Activated naive CD4-positive, alpha-beta T cell (primary cell): ENCODE measurements at regions not wholly inside any gene's neighbourhood (a gene's known extent, or its start where the extent isn't known, plus 50 kb on each side); places are given as distances from the start of the nearest gene placed in this dataset.

Source experiments
- DNase-seq, 4 experiments: peaks; one replicate each; lab custom pipeline; 2025; lab: John Stamatoyannopoulos, UW

DNA sequence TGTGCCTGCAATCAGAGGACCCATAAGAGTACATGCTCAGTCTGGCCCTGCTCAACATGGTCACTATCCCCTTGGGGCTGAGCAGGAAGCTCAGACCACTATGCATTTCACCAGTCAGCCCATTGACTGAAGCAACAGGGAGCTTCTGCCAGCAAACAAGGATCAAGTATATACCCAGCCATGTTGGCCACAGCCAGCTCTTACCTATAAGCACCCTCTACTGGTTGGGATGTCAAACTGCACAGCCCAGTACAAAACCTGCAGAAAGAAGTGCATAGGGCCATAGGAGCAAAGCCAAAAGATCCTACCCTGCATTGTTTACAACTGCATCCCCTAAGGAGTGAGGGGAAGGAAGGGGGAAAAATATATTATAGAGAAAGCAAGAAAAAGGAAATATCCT is 214.4 kb upstream of the CPEB2 start:
- DNase-seq: no peak

DNA sequence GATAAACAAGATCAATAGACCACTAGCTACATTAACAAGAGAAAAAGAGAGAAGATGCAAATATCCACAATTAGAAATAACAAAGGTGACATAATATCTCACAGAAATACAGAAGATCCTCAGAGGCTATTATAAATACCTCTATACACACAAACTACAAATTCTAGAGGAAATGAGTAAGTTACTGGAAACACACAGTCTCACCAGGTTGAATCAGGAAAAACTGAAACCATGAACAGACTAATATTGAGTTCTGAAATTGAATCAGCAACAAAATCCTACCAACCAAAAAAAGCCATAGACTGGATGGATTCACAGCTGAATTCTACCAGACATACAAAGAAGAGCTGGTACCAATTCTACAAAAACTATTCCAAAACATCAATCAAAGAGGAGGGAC is 211.8 kb upstream of the CPEB2 start:
- no peak for DNase-seq

DNA sequence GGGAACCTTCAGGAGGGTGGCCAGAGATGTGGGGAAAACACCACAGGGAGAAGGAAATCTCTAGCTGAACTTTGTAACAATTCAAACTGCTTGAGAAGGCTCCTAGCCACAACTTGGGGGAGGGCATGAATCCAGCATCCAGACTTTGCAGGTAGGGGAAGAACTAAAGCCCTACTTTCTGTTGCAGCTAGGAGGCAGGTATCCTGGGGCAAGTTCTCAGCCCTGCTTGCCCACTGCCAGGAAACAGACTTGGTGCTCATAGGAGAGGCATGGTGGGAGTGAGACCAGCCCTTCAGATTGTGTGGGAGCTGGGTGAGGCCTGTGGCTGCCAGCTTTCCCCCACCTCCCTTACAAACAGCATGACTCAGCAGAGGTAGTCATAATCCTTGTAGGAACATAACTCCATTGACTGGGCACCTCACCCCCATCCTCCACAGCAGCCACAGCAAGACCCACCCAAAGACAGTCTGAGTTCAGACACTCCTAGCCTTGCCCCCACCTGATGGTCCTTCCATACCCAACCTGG is 209.5 kb upstream of the CPEB2 start:
- no peak for DNase-seq

DNA sequence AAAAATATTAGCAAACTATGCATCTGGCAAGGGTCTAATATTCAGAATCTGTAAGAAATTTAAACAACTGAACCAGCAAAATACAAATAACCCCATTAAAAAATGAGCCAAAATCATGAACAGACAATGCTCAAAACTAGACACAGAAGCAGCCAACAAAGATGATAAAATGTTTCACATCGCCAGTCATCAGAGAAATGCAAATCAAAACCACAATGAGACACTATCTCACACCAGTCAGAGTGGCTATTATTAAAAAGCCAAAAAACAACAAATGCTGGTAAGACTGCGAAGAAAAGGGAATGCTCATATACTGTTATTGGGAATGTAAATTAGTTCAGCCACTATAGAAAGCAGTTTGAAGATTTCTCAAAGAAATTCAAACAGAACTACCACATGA is 201.3 kb upstream of the CPEB2 start:
- no peak for DNase-seq

DNA sequence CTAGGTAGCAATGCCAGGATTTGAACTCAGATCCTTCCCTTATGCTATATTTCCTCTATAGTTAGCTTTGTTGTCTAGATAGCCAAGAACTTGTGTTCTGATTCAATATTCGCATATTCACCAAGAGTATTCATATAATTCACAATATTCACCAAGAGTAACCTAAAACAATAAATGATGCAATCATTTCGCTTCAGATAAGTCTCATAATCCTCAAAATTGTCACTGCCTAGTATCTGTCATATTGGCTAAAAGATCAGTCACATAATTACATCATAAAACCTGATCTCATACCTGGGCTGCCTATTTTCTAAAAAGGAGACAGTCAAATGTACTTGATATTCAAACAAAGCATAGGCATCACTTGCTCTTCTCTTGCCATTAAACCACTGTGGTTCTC is 199.7 kb upstream of the CPEB2 start:
- DNase-seq: no peak

DNA sequence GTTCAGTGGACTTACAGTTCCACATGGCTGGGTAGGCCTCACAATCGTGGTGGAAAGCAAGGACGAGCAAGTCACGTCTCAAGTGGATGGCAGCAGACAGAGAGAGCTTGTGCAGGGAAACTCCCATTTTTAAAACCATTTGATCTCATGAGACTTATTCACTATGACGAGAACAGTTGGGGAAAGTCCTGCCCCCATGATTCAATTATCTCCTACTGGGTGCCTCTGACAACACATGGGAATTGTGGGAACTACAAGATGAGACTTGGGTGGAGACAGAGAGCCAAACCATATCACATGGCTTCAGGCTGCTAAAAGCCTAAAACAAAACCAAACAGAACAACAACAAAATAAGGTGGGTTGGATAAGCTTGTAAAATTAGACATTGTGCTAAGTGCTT is 194.4 kb upstream of the CPEB2 start:
- no peak for DNase-seq

DNA sequence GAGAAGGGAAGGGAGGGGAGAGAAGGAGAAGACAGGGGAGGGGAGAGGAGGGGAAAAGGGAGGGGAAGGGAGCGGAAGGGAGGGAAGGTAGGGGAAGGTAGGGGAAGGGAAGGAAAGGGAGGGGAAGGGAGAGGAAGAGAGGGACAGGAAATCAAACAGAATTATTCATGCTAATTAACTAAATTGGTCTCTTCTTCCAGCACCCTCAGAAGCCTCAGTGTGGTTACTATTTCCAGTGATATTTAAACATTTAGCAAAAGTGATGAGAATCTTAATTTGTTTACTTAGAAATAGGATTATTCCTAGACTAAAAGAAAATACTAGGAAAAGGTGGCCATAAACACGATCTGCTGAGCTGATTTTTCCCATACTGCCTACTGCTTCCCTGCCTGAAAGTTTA is 193.1 kb upstream of the CPEB2 start:
- no peak for DNase-seq

DNA sequence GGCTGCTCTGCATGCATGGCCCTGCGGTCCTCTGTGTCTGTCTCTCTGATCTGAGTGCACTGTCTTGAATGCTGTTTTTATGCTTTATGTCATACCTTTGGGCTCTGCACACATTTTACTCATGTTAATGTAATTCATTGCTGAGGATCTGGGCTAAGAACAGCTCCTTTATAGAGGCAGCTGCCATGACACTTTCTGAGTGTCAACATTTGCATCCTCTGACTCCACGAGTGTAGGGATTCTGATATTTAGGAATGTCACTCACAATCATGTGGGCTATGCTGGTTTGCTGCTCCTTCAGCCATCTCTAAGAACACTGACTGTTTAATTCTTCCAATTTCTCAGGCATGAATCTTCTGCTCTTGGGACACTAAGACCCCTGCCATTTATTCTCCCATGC is 192.2 kb upstream of the CPEB2 start:
- no peak for DNase-seq

DNA sequence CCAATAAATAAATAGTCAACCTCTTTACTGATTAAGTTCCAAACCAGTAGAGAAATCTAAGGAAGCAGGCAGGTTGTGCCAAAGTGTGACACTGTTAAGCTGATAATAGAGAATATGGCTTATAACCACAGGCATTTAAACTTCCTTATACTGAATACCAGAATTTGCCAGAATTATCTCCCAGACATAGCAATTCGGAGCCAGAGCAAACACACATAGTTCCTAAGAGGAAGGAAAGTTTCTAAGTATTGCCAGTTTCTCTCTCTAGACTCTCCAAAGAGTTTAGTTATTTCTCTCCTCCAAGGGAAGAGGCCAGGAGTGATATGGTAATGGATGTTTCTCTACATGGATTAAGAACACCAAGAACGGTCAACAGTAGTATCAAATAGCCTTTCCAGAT is 191.7 kb upstream of the CPEB2 start:
- no peak for DNase-seq

DNA sequence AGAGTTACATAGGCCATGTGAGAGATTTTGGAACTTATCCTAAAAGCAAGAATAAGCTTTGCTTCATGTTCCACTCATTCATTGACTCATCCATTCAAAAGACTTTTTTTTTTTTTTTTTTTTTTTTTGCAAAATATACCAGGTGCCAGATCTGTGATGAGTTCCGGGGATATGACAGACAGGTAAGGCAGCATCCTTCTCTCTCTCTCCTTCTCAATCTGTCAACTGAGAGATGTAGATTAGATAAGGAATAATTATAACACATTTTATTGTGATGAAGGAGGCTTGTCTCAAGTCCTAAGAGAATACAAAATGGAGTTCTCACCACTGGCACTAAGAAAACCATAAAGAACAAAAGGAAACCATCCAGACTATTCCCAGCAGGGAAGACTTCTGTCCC is 190.2 kb upstream of the CPEB2 start:
- no peak for DNase-seq

DNA sequence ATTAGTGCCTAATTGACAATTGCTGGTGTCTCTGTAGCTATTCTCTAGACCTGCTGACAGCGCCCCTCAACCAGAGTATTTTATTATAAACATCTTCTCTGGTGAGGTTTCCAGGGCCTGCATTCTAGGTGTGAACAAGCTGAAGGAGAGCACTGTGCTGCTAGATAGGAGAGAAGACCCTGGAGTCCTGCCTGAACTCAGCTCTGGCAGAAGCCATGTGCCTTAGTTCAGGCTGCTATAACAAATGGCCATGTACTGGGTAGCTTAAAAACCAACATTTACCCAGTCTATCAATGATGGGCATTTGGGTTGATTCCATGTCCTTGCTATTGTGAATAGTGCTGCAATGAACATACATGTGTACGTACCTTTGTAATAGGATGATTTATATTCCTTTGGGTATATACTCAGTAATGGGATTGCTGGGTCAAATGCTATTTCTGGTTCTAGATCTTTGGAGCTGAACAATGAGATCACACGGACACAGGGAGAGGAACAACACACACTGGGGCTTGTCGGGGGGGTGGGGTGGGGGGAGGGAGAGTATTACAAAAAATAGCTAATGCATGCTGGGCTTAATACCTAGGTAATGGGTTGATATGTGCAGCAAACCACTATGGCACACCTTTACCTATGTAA is 185.5 kb upstream of the CPEB2 start:
- DNase-seq: no peak

DNA sequence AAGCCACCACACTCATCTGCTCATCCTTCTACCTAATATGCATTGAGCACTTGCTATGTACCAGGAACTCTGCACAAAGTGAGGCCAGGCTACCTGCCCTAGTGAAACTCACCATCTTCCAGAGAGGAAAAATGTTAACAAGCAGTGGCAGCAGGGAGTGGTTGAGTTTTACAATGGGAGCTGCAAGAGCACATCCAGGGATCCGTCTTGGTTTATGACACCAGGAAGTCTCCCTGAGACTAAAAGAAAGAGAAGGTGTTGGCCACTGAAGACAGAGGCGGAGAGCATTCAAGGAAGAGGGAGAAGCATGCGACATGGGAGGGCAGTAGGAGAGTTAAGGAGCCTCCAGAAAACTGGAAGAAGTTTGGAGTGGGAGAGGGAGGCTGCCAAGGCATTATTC is 178.1 kb upstream of the CPEB2 start:
- no peak for DNase-seq

DNA sequence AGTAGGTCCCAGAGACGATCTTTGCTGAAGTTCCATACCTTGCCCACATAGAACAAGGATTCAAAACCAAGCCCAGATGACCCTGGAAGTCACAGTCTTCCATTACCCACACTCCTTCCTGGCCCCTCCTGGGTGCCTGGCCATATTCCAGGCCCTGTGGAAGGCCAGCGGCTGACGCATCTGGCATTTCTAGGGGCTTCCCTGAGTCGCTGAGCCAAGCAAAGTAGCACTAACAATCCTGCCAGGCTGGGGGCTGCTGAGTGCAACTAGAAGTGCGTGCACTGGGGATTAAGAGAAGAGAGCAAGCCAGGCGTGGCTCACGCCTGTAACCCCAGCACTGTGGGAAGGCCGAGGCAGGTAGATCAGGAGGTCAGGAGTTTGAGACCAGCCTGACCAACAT is 175.2 kb upstream of the CPEB2 start:
- no peak for DNase-seq

DNA sequence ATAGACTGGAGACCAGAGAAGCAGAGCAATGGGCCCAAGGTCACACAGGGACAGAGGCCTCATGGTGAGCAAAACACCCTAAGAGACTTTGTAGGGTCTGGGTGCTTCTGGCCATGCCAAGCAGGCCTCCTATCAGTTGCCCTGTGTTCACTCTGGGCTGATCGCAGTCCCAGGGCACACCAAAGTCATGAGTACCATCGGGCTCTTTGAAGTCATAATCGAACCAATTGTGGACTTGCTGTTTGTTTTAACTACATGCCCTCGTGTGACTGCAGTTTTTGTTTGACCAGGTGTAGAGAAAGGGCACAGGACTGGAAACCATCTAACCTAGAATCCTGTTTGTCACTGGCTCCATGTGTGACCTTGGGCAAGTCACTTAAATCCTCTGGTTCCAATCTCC is 172.5 kb upstream of the CPEB2 start:
- DNase-seq: no peak

DNA sequence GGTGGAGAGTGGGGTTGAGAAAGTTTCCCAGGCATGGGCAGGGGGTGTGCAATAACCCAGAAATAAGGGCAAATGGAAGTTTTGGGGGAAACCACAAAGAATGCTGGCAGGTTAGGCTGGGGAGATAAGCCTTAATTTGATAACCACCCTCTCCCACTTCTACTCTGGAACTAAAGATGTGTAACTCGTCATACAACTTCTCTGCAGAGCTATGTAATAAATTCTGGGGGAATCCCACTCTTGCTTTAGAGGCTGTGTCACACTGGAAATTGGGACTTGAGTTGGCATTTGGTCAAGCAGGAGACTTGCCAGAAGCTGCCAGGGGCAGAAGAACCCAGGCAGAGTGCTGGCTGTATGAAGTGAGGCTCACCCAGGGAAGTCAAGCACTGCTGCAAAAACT is 170.9 kb upstream of the CPEB2 start:
- DNase-seq: no peak

DNA sequence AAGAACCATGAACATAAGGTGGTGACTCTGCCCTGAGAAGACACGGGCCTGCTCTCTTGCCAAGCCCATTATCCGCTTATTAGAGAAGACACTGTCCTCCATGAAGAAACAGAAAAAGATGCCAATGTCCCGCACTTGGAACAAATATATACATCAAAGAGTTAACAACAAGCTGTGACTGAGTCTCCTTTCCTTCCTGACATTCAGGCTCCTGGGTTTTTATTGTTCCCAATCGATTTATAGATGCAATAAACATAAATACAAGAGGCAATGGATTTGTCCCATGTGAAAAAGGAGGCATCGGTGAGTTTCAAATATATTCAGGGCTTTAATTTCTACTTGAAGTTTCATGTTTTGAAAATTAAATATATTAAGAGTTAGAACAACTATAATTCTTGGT is 169.2 kb upstream of the CPEB2 start:
- no peak for DNase-seq

DNA sequence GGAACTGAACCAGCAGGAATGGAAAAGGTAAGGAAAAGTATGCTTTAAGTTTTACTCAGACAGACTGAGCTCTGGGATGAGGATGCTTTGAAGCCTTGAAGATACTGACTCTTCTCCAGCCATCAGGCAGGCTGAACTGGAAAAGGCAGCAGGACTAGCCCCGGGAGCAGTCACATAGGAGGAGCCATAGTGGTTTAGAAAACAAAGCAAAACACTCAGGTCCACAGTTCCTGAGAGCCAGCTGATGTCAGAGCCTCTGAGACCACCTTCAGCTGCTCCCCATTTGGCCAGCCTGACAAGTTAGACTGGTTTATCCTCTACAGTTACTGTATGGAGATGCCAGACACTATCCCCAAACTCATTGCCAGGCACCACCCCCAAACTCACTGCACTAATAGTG is 167.9 kb upstream of the CPEB2 start:
- DNase-seq: no peak

DNA sequence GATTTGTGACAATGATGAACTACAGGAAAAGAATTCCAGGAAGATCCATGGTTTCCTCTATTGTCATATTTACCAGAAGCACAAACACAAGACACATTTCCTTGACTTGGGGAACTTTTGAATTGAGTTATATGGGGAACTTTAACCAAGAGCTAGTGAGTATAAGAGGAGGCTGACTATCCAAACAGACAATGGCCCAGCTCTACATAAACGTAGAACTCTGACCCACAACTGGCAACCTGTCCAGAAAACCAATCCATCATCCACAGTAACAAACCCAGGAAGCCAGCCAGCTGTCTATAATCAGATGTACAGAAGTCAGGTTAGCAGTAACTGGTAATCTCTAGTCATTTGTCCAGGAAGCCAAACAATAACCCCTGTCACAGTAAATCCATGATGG is 167.0 kb upstream of the CPEB2 start:
- DNase-seq: no peak

DNA sequence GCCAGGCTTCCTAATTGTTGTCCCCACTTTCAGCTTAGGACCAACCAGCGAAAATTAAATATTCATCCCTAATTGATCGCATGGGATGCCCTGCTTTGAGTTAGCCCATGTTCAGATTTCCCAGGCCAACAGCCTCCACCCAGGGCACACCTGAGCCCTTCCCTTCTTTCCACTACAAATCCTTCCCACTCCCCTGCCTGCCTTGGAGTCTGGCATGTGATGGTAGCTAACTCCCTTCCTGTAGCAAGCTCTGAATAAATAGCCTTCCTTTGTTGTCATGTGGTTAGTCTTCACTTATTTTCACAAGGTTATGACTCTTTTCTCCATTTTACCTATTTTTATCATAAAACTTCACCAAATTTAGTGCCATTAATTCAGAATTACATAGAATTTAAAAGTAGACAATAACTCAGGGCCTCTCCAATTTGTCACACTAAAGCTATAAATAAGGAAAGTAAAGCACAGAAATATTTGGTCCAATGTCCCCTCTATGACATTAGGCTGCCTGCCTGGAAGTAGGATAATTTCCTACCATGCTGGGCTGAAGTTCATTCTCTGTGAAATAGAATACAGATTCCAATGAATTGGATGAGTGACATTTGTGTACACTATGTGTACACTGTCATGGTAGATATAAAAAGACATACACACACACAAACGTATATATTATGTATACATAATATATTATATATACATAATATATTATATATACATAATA is 166.4 kb upstream of the CPEB2 start:
- DNase-seq: no peak

DNA sequence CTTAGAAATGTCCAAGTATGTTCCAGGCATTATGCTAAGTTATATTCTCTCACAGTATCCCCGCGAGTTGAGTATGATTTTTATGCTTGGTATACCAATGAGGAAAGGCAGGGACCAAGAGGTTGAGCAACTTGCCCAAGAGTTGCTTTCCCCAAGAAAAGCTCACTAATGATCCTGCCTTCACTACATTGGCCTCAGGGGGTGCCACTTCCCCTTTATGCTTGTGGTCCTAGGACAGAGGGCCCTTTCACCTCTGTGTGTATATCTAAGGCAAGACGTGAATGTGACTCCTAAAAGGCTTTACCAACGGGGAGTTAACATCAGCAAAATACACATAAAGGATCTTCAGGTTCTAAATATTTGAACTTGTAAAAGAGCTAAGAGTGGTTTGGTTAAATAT is 164.4 kb upstream of the CPEB2 start:
- no peak for DNase-seq

DNA sequence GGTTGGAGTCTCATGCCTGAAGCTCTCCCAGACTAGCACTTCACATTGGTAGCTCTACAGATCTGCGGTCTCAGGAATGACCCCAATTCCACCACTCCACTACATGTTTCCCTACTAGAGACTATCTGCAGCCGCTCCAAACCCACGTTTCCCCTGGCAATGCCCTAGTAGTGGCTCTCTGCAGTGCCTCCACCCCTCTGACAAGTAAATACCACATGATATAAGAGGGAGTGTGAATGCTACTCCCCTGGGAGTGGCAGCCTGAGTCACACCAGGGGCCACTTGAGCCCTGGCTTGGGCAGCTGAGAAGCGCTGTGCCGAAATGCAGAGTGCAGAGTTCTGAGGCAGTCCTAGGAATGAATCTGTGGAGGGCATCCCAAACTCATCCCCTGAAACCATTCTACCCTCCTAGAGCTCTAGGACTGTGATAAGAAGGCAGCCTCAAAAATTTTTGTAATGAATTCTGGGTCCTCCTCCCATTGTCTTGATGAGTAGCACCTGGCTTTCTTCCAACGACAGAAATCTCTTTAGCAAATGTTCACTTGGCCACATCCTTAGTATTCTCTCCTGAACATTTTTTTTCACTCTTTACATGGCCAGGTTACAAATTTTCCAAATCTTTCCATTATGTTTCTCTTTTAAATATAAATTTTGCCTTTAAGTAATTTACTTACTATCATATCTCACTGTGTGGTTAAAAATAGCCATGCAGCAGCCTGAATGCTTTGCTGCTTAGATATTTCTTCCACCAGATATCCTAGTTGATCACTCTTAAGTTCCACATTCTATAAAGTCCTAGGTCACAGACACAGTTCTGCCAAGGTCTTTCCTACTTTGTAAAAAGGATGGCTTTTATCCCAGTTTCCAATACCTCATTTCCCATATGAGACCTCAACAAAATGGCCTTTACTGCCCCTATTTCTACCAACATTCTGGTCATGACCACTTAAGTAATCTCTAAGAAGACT is 160.2 kb upstream of the CPEB2 start:
- no peak for DNase-seq

DNA sequence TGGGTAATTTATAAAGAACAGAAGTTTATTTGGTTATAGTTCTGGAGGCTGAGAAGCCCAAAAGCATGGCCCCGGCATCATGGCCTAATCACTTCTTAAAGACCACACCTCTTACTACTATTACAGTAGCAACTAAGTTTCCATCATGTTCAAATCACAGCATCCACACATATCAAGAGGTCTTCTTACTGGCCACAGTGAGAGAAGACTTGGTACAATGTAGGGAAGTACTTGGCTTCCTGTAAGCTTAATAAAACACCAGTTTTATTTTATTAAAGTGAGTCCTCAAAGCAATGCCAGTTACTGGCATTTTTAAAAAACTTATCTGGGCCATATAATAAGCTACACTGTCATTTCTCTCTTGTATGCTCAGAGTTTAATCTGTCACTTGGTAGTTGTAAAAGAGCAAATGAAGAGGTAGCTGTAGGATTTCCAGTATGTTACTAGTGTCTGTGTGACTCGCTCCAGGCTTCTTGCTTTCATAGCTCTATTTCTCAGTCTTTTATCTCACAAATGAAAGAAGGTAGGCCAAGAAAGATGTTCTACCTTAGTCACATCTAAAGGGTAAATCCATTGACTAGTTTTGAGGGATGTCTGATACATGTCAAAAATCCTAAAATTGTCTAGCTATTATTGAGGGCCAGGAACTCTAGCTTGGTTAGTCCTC is 159.2 kb upstream of the CPEB2 start:
- no peak for DNase-seq
